Epidermal melanocyte (primary cell): ENCODE measurements at regions not wholly inside any gene's neighbourhood (a gene's known extent, or its start where the extent isn't known, plus 50 kb on each side); places are given as distances from the start of the nearest gene placed in this dataset.
"Not testable (repeated sequence)": the region's sequence is repeated elsewhere in the genome, so short reads cannot be mapped to it uniquely, and the experiment has no call there.

Experiments used
- DNase-seq: peaks from one replicate; pipeline ENCODE4 v3.0.0; 2011; ENCODE audit warnings: low spot score; ENCODE audit not compliant: insufficient read length

- DNase-seq, result no peak
These were observed 163.5 kb downstream of the CDH19 start for GRCh38 chr18:66440433-66440832.

GRCh38 chr18:66439670-66440069 is 164.2 kb downstream of the CDH19 start:
- no peak for DNase-seq

GRCh38 chr18:66438711-66439536 is 165.0 kb downstream of the CDH19 start:
- no peak for DNase-seq

- no peak for DNase-seq
These were observed 171.3 kb downstream of the CDH19 start for GRCh38 chr18:66432636-66433035.

GRCh38 chr18:66428795-66429194 is 175.1 kb downstream of the CDH19 start:
- DNase-seq, result no peak

GRCh38 chr18:66419400-66419799 is 184.5 kb downstream of the CDH19 start:
- no peak for DNase-seq

GRCh38 chr18:66410692-66411091 is 193.2 kb downstream of the CDH19 start:
- DNase-seq, result no peak

- no peak for DNase-seq
These were observed 208.1 kb downstream of the CDH19 start for GRCh38 chr18:66395671-66396218.

- DNase-seq, result no peak
These were observed 210.4 kb downstream of the CDH19 start for GRCh38 chr18:66393463-66393862.

GRCh38 chr18:66377291-66377690 is 226.6 kb downstream of the CDH19 start:
- DNase-seq, result no peak

- DNase-seq, result not testable (repeated sequence)
These were observed 228.5 kb downstream of the CDH19 start for GRCh38 chr18:66375391-66375790.

- no peak for DNase-seq
These were observed 256.9 kb downstream of the CDH19 start for GRCh38 chr18:66346833-66347588.

GRCh38 chr18:66344227-66344626 is 259.7 kb downstream of the CDH19 start:
- no peak for DNase-seq

- no peak for DNase-seq
These were observed 261.3 kb downstream of the CDH19 start for GRCh38 chr18:66342577-66342976.

- no peak for DNase-seq
These were observed 269.4 kb downstream of the CDH19 start for GRCh38 chr18:66334534-66334933.

- no peak for DNase-seq
These were observed 274.2 kb downstream of the CDH19 start for GRCh38 chr18:66329716-66330115.

- DNase-seq, result no peak
These were observed 275.5 kb downstream of the CDH19 start for GRCh38 chr18:66328296-66328878.

- no peak for DNase-seq
These were observed 278.6 kb downstream of the CDH19 start for GRCh38 chr18:66325251-66325650.

- no peak for DNase-seq
These were observed 279.3 kb downstream of the CDH19 start for GRCh38 chr18:66324616-66325015.

- no peak for DNase-seq
These were observed 286.4 kb downstream of the CDH19 start for GRCh38 chr18:66317243-66318090.

- DNase-seq, result no peak
These were observed 287.2 kb downstream of the CDH19 start for GRCh38 chr18:66316701-66317100.
